ENCODE measurements at regions not wholly inside any gene's neighbourhood (a gene's known extent, or its start where the extent isn't known, plus 50 kb on each side); places are given as distances from the start of the nearest gene placed in this dataset.

DNA sequence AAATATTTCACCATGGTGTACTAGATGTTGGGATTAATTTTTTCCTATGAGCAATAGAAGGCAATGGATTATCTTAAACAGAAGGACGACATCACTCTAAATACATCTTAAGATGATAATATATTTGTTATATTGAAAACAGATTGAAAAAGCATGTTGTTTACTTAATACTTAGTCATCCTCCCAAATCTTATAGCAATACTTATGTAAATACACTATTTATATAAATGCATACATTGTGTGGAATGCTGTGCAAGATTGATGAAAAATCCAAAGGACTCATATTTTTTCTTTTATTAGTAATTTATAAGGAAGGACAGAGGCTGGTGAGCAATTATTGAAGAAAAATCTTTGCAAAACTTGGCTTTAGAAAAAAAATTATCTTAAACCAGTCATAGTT, 593.5 kb downstream of the MMUT start:
- TF ChIP-seq, protein P1, sequence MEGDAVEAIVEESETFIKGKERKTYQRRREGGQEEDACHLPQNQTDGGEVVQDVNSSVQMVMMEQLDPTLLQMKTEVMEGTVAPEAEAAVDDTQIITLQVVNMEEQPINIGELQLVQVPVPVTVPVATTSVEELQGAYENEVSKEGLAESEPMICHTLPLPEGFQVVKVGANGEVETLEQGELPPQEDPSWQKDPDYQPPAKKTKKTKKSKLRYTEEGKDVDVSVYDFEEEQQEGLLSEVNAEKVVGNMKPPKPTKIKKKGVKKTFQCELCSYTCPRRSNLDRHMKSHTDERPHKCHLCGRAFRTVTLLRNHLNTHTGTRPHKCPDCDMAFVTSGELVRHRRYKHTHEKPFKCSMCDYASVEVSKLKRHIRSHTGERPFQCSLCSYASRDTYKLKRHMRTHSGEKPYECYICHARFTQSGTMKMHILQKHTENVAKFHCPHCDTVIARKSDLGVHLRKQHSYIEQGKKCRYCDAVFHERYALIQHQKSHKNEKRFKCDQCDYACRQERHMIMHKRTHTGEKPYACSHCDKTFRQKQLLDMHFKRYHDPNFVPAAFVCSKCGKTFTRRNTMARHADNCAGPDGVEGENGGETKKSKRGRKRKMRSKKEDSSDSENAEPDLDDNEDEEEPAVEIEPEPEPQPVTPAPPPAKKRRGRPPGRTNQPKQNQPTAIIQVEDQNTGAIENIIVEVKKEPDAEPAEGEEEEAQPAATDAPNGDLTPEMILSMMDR (optimal IDR thresholded peaks at IDR 0.05 in 1 of 3, IDR thresholded peaks at IDR 0.05 in 1 of 3, conservative IDR thresholded peaks at IDR 0.05 in 1 of 3; ENCODE audit: extremely low read depth in 1 of 3, insufficient read depth in 2 of 3, low read length in 3 of 3), result no peak
- no peak for TF ChIP-seq EZH2 (IDR thresholded peaks at IDR 0.05; ENCODE audit: low read length)

Measured in keratinocyte (primary cell).